GM23248 (cell line): ENCODE measurements at regions not wholly inside any gene's neighbourhood (a gene's known extent, or its start where the extent isn't known, plus 50 kb on each side); places are given as distances from the start of the nearest gene placed in this dataset.

ENCODE experiments used
- DNase-seq: peaks from one replicate; pipeline ENCODE4 v3.0.0-alpha.2; 2015
- H2AFZ ChIP-seq: fragments of 200-600 bp; sonication (generic); 2 replicates; pipeline ENCODE4 v1.6.1; 2016; ENCODE audit warnings: antibody characterized with exemption
- H3F3A ChIP-seq: fragments of 200-600 bp; sonication (generic); 2 replicates; pipeline ENCODE4 v1.6.1; 2016; ENCODE audit warnings: mild to moderate bottlenecking, antibody characterized with exemption, mixed run types; ENCODE audit not compliant: insufficient read depth
- H3K27ac ChIP-seq: fragments of 200-600 bp; sonication (generic); 2 replicates; pipeline ENCODE4 v1.5.1; 2016; ENCODE audit warnings: mild to moderate bottlenecking
- H3K27me3 ChIP-seq: fragments of 200-600 bp; sonication (generic); replicated peaks from 2 replicates; pipeline ENCODE4 v1.6.1; 2016; ENCODE audit warnings: mild to moderate bottlenecking; ENCODE audit not compliant: insufficient read depth
- H3K36me3 ChIP-seq: fragments of 200-600 bp; sonication (generic); 2 replicates; pipeline ENCODE4 v1.6.1; 2016; ENCODE audit warnings: low read depth, mild to moderate bottlenecking
- H3K4me1 ChIP-seq: fragments of 200-600 bp; sonication (generic); 2 replicates; pipeline ENCODE4 v1.6.1; 2016; ENCODE audit warnings: mild to moderate bottlenecking; ENCODE audit not compliant: insufficient read depth
- H3K4me2 ChIP-seq: fragments of 200-600 bp; sonication (generic); one replicate; pipeline ENCODE4 v1.6.1; 2016; ENCODE audit warnings: mild to moderate bottlenecking; ENCODE audit not compliant: unreplicated experiment
- H3K4me3 ChIP-seq: fragments of 200-600 bp; sonication (generic); 2 replicates; pipeline ENCODE4 v1.5.1; 2016; ENCODE audit warnings: mild to moderate bottlenecking
- H3K79me2 ChIP-seq: fragments of 200-600 bp; sonication (generic); 2 replicates; pipeline ENCODE4 v1.6.1; 2016; ENCODE audit warnings: mild to moderate bottlenecking; ENCODE audit not compliant: insufficient read depth
- H3K9ac ChIP-seq: fragments of 200-600 bp; sonication (generic); 2 replicates; pipeline ENCODE4 v1.6.1; 2016; ENCODE audit warnings: mild to moderate bottlenecking
- H3K9me2 ChIP-seq: fragments of 200-600 bp; sonication (generic); 2 replicates; pipeline ENCODE4 v1.6.1; 2016; ENCODE audit warnings: mixed run types, mild to moderate bottlenecking, moderate library complexity; ENCODE audit not compliant: insufficient read depth
- H3K9me3 ChIP-seq: fragments of 200-600 bp; sonication (generic); one replicate; pipeline ENCODE4 v1.6.1; 2017; ENCODE audit warnings: low read depth
- H4K20me1 ChIP-seq: fragments of 200-600 bp; sonication (generic); 2 replicates; pipeline ENCODE4 v1.6.0; 2016; ENCODE audit not compliant: insufficient read depth
- EZH2 ChIP-seq: fragments of 200-600 bp; sonication (generic); IDR thresholded peaks from 2 replicates; pipeline ENCODE4 v1.6.1; 2018; ENCODE audit warnings: antibody characterized with exemption, mild to moderate bottlenecking; ENCODE audit not compliant: insufficient read depth, poor library complexity, severe bottlenecking
- EZH2phosphoT487 ChIP-seq: fragments of 200-600 bp; sonication (generic); IDR thresholded peaks from 2 replicates; pipeline ENCODE4 v1.6.1; 2018; ENCODE audit warnings: antibody characterized with exemption, moderate library complexity, mild to moderate bottlenecking, low read depth; ENCODE audit not compliant: insufficient read depth
- WGBS, 2 experiments: methylation state at CpG; one replicate each; pipeline ENCODE4 v1.1.6; 2015 to 2017; ENCODE audit warnings: low lambda C conversion rate in 2 of 2, low coverage in 1 of 2; ENCODE audit errors: missing lambda C conversion rate in 2 of 2; 5-methylcytosine and 5-hydroxymethylcytosine counted together
- in situ Hi-C: fragments of 300-500 bp; cut with MboI; formaldehyde crosslinking; loops from 2 replicates; pipeline ENCODE4 v1.15.0; 2020

- Histone ChIP-seq H3K4me3 (no peak overlapping the region), H3K27me3 (0 out of 2 replicates have a peak, but pooled peaks cover 7% of the 10 kb centered on the region), H4K20me1 (no peaks in the 10 kb centered on the region), H3K4me1 (no peaks in the 10 kb centered on the region), H2AFZ (no peak overlapping the region), H3K9me2 (no peaks in the 10 kb centered on the region), H3K27ac (no peak overlapping the region), H3K4me2 (no peak overlapping the region), H3K36me3 (no peaks in the 10 kb centered on the region), H3K9ac (no peak overlapping the region), H3K9me3 (no peaks in the 10 kb centered on the region), H3K79me2 (no peaks in the 10 kb centered on the region), H3F3A (no peaks in the 10 kb centered on the region)
- in situ Hi-C loops = no loop called here
- WGBS, 2 experiments = 70 to 75% methylated on average over 2 of the region's 2 CpGs
- DNase-seq = no peak
- no peak for TF ChIP-seq EZH2
Measured at GRCh38 chr2:10989782-10990181, 78.0 kb downstream of the KCNF1 start.

DNA sequence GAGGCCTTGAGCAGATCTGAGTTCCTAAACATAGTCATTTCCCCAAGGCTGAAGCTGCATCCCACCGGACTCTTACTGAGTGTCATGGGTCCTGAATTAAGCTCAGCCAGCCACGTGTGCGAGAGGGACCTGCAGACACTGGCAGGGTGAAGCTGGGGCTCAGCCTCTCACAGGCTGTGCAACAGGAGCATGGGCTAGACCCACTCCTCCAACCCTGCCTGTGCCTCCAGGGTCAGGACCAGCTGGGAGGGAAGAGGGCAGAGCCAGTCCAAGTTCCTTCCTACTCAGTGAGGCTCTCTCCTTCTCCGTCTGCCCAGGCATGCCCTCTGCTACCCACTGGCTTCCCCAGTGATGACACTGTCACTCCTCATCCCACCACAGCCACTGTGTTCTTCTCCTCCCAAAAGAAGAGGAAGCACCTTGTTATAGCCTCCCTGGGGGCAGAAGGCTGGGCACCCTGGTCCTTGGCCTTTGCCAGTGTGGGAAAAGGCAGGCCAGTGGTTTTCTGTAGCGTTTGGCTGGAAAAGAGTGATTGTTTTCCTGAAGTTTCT, 78.9 kb downstream of the KCNF1 start:
- in situ Hi-C loops = no loop called here
- Histone ChIP-seq H3K9me3 (no peaks in the 10 kb centered on the region), H4K20me1 (no peaks in the 10 kb centered on the region), H3K79me2 (no peaks in the 10 kb centered on the region), H3F3A (no peaks in the 10 kb centered on the region), H3K36me3 (no peaks in the 10 kb centered on the region), H3K4me3 (no peak overlapping the region), H3K27me3 (0 out of 2 replicates have a peak, but pooled peaks cover 9% of the 10 kb centered on the region), H3K9me2 (no peaks in the 10 kb centered on the region), H3K9ac (no peak overlapping the region), H3K4me2 (no peak overlapping the region), H2AFZ (no peak overlapping the region), H3K4me1 (no peaks in the 10 kb centered on the region), H3K27ac (no peak overlapping the region)
- 76 to 85% methylated on average over 5 of the region's 5 CpGs for WGBS, 2 experiments
- TF ChIP-seq EZH2 (no peak), EZH2phosphoT487 (no peak)
- no peak for DNase-seq

- H3K27ac ChIP-seq = no peak overlapping the region
- in situ Hi-C loops = no loop called here
- H4K20me1 ChIP-seq = no peaks in the 10 kb centered on the region
- DNase-seq = no peak
- H3K4me1 ChIP-seq = no peaks in the 10 kb centered on the region
- H3K79me2 ChIP-seq = no peaks in the 10 kb centered on the region
- 73 to 76% methylated on average over 14 of the region's 14 CpGs for WGBS, 2 experiments
- no peak overlapping the region for H2AFZ ChIP-seq
- H3K9me2 ChIP-seq = no peaks in the 10 kb centered on the region
- H3K27me3 ChIP-seq = 0 out of 2 replicates have a peak, but pooled peaks cover 9% of the 10 kb centered on the region
- no peaks in the 10 kb centered on the region for H3K9me3 ChIP-seq
- no peak overlapping the region for H3K4me3 ChIP-seq
- H3F3A ChIP-seq = no peaks in the 10 kb centered on the region
- no peak overlapping the region for H3K9ac ChIP-seq
- no peaks in the 10 kb centered on the region for H3K36me3 ChIP-seq
- TF ChIP-seq EZH2 (no peak), EZH2phosphoT487 (no peak)
- no peak overlapping the region for H3K4me2 ChIP-seq
Measured at GRCh38 chr2:10992023-10992791, 80.5 kb downstream of the KCNF1 start.

- Histone ChIP-seq H3K27me3 (0 out of 2 replicates have a peak, but pooled peaks cover 9% of the 10 kb centered on the region), H3K4me3 (no peak overlapping the region), H3K9me3 (no peaks in the 10 kb centered on the region), H3K4me1 (no peaks in the 10 kb centered on the region), H3F3A (no peaks in the 10 kb centered on the region), H3K79me2 (no peaks in the 10 kb centered on the region), H3K27ac (no peak overlapping the region), H3K36me3 (no peaks in the 10 kb centered on the region), H3K4me2 (no peak overlapping the region), H3K9ac (no peak overlapping the region), H2AFZ (no peak overlapping the region), H4K20me1 (no peaks in the 10 kb centered on the region), H3K9me2 (no peaks in the 10 kb centered on the region)
- in situ Hi-C loops = no loop called here
- peak; percentile 79 for DNase-seq
- WGBS, 2 experiments = 3 to 4% methylated on average over 8 of the region's 8 CpGs
- TF ChIP-seq EZH2phosphoT487 (no peak), EZH2 (no peak)
Measured at GRCh38 chr2:10993001-10993481, 81.3 kb downstream of the KCNF1 start.
